Glomerular visceral epithelial cell (primary cell): ENCODE measurements at regions not wholly inside any gene's neighbourhood (a gene's known extent, or its start where the extent isn't known, plus 50 kb on each side); places are given as distances from the start of the nearest gene placed in this dataset.
"Not testable (repeated sequence)": the region's sequence is repeated elsewhere in the genome, so short reads cannot be mapped to it uniquely, and the experiment has no call there.

Experiments
- DNase-seq: peaks from one replicate; pipeline ENCODE4 v3.0.0-alpha.2; 2016; ENCODE audit errors: extremely low spot score

GRCh38 chr5:177941386-177941785 is 54.7 kb downstream of the PROP1 start:
- not testable (repeated sequence) for DNase-seq

GRCh38 chr5:177939246-177940171 is 56.5 kb downstream of the PROP1 start:
- DNase-seq: peak; percentile 56

GRCh38 chr5:177938767-177939166 is 57.3 kb downstream of the PROP1 start:
- not testable (repeated sequence) for DNase-seq

GRCh38 chr5:177934233-177934632 is 61.8 kb downstream of the PROP1 start:
- DNase-seq: not testable (repeated sequence)

- DNase-seq: not testable (repeated sequence)
These were observed 65.6 kb downstream of the PROP1 start for GRCh38 chr5:177930269-177931022.

GRCh38 chr5:177929618-177930017 is 66.4 kb downstream of the PROP1 start:
- not testable (repeated sequence) for DNase-seq

- DNase-seq: not testable (repeated sequence)
These were observed 68.5 kb downstream of the PROP1 start for GRCh38 chr5:177927500-177927899.

GRCh38 chr5:177924577-177924976 is 71.5 kb downstream of the PROP1 start:
- DNase-seq: not testable (repeated sequence)

- DNase-seq: not testable (repeated sequence)
These were observed 72.2 kb downstream of the PROP1 start for GRCh38 chr5:177923837-177924236.

GRCh38 chr5:177923189-177923588 is 72.9 kb downstream of the PROP1 start:
- DNase-seq: not testable (repeated sequence)

GRCh38 chr5:177909261-177909660 is 86.8 kb downstream of the PROP1 start:
- DNase-seq: not testable (repeated sequence)

- not testable (repeated sequence) for DNase-seq
These were observed 93.2 kb downstream of the PROP1 start for GRCh38 chr5:177902806-177903205.

- DNase-seq: not testable (repeated sequence)
These were observed 96.0 kb downstream of the PROP1 start for GRCh38 chr5:177900066-177900465.

GRCh38 chr5:177894681-177895453 is 101.2 kb downstream of the PROP1 start:
- DNase-seq: not testable (repeated sequence)

- DNase-seq: not testable (repeated sequence)
These were observed 103.7 kb downstream of the PROP1 start for GRCh38 chr5:177892357-177892665.

- DNase-seq: not testable (repeated sequence)
These were observed 104.3 kb downstream of the PROP1 start for GRCh38 chr5:177891547-177892356.

GRCh38 chr5:177883295-177883694 is 100.6 kb upstream of the FAM153A start:
- DNase-seq: not testable (repeated sequence)

- not testable (repeated sequence) for DNase-seq
These were observed 93.2 kb upstream of the FAM153A start for GRCh38 chr5:177875900-177876238.

- peak; percentile 3 for DNase-seq
These were observed 92.6 kb upstream of the FAM153A start for GRCh38 chr5:177875013-177875899.

- DNase-seq: not testable (repeated sequence)
These were observed 81.2 kb upstream of the FAM153A start for GRCh38 chr5:177863822-177864446.
